ENCODE measurements at regions not wholly inside any gene's neighbourhood (a gene's known extent, or its start where the extent isn't known, plus 50 kb on each side); places are given as distances from the start of the nearest gene placed in this dataset.

GRCh38 chr5:2374703-2375102 lies 376.8 kb downstream of the IRX2 start:
- H3K4me1 ChIP-seq: no peaks in the 10 kb centered on the region
- no peaks in the 10 kb centered on the region for H3K27me3 ChIP-seq
- H3K9ac ChIP-seq (ENCODE audit: low read depth in 2 of 2, low read length in 2 of 2): no peak overlapping the region
- no peak for DNase-seq
- no peak overlapping the region for H3K27ac ChIP-seq
- intact Hi-C loops (cut with DNase I): no loop called here
- TF ChIP-seq CTCF (IDR thresholded peaks at IDR 0.05): no peak
- no peaks in the 10 kb centered on the region for H3K36me3 ChIP-seq
- no peak overlapping the region for H3K4me3 ChIP-seq
- no peaks in the 10 kb centered on the region for H3K9me3 ChIP-seq

GRCh38 chr5:2373631-2374030 lies 377.8 kb downstream of the IRX2 start:
- H3K4me3 ChIP-seq: no peak overlapping the region
- DNase-seq: no peak
- H3K9ac ChIP-seq (ENCODE audit: low read depth in 2 of 2, low read length in 2 of 2): no peak overlapping the region
- intact Hi-C loops (cut with DNase I): no loop called here
- no peaks in the 10 kb centered on the region for H3K27me3 ChIP-seq
- H3K4me1 ChIP-seq: no peaks in the 10 kb centered on the region
- TF ChIP-seq CTCF (IDR thresholded peaks at IDR 0.05): no peak
- no peaks in the 10 kb centered on the region for H3K9me3 ChIP-seq
- no peaks in the 10 kb centered on the region for H3K36me3 ChIP-seq
- no peak overlapping the region for H3K27ac ChIP-seq

GRCh38 chr5:2371419-2371710 lies 380.1 kb downstream of the IRX2 start:
- TF ChIP-seq CTCF (IDR thresholded peaks at IDR 0.05): no peak
- H3K27ac ChIP-seq: no peak overlapping the region
- H3K4me3 ChIP-seq: no peak overlapping the region
- H3K27me3 ChIP-seq: no peaks in the 10 kb centered on the region
- intact Hi-C loops (cut with DNase I): no loop called here
- H3K36me3 ChIP-seq: no peaks in the 10 kb centered on the region
- H3K9ac ChIP-seq (ENCODE audit: low read depth in 2 of 2, low read length in 2 of 2): no peak overlapping the region
- H3K4me1 ChIP-seq: no peaks in the 10 kb centered on the region
- H3K9me3 ChIP-seq: no peaks in the 10 kb centered on the region
- DNase-seq: no peak

GRCh38 chr5:2370626-2371418 lies 380.7 kb downstream of the IRX2 start:
- intact Hi-C loops (cut with DNase I): no loop called here
- no peak for TF ChIP-seq CTCF (IDR thresholded peaks at IDR 0.05)
- H3K4me1 ChIP-seq: no peaks in the 10 kb centered on the region
- H3K4me3 ChIP-seq: no peak overlapping the region
- no peaks in the 10 kb centered on the region for H3K36me3 ChIP-seq
- no peak for DNase-seq
- no peaks in the 10 kb centered on the region for H3K9me3 ChIP-seq
- no peak overlapping the region for H3K27ac ChIP-seq
- H3K9ac ChIP-seq (ENCODE audit: low read depth in 2 of 2, low read length in 2 of 2): no peak overlapping the region
- H3K27me3 ChIP-seq: no peaks in the 10 kb centered on the region

- TF ChIP-seq CTCF (IDR thresholded peaks at IDR 0.05): no peak
- Histone ChIP-seq H3K27ac (no peak overlapping the region), H3K4me1 (no peaks in the 10 kb centered on the region), H3K4me3 (no peak overlapping the region), H3K36me3 (no peaks in the 10 kb centered on the region), H3K9me3 (no peaks in the 10 kb centered on the region), H3K27me3 (no peaks in the 10 kb centered on the region), H3K9ac (ENCODE audit: low read depth in 2 of 2, low read length in 2 of 2) (no peak overlapping the region)
- DNase-seq: no peak
- intact Hi-C loops (cut with DNase I): no loop called here
Observed at GRCh38 chr5:2369178-2369577, 382.3 kb downstream of the IRX2 start.

All from colonic mucosa (tissue), 4 donors.